ENCODE measurements at regions not wholly inside any gene's neighbourhood (a gene's known extent, or its start where the extent isn't known, plus 50 kb on each side); places are given as distances from the start of the nearest gene placed in this dataset.

DNA sequence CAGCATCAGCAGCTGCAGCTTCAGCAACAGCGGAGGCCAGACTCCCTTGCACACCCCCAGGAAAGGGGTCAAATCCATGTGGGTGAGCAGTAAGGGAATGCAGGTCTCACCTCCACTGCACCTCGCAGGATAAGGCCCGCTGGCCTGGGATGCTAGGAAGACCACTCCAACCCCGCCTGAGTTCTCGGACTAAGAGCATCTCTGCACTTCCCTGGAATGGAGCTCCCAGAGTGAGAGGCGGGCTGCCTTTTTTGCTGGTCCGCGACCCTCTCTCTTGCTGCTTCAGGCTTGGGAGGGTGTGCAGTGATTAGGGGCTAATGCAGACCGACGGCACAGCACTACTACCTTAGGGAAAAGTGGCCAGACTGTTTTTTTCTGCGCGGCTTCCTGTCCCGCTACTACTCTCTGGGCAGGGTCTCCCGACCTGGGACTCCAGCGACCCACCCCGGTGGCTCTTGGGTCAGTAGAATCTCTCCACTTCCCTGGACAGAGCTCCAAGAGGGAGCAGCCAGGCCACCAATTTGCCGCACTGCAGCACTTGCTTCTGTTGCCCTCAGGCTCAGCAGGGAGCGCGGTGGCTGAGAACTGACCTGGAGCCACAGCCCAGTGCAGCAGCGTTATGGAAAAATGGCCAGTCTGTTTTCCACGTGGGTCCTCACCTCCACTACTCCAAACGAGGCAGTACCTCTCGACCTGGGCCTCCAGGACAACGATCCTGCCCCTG, 480.4 kb downstream of the CDH8 start:
- TF ChIP-seq, protein P1, sequence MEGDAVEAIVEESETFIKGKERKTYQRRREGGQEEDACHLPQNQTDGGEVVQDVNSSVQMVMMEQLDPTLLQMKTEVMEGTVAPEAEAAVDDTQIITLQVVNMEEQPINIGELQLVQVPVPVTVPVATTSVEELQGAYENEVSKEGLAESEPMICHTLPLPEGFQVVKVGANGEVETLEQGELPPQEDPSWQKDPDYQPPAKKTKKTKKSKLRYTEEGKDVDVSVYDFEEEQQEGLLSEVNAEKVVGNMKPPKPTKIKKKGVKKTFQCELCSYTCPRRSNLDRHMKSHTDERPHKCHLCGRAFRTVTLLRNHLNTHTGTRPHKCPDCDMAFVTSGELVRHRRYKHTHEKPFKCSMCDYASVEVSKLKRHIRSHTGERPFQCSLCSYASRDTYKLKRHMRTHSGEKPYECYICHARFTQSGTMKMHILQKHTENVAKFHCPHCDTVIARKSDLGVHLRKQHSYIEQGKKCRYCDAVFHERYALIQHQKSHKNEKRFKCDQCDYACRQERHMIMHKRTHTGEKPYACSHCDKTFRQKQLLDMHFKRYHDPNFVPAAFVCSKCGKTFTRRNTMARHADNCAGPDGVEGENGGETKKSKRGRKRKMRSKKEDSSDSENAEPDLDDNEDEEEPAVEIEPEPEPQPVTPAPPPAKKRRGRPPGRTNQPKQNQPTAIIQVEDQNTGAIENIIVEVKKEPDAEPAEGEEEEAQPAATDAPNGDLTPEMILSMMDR (conservative IDR thresholded peaks at IDR 0.05; ENCODE audit: low read depth, low read length), result no peak
- TF ChIP-seq EZH2 (IDR thresholded peaks at IDR 0.05; ENCODE audit: low read length, unreplicated experiment) (no peak), EZH2phosphoT487 (IDR thresholded peaks at IDR 0.05; ENCODE audit: borderline replicate concordance, low read length) (no peak)

Data from PC-3 (cell line).